ENCODE measurements at regions not wholly inside any gene's neighbourhood (a gene's known extent, or its start where the extent isn't known, plus 50 kb on each side); places are given as distances from the start of the nearest gene placed in this dataset.
"Not testable (repeated sequence)": the region's sequence is repeated elsewhere in the genome, so short reads cannot be mapped to it uniquely, and the experiment has no call there.

GRCh38 chr19:28546148-28546685, 666.7 kb downstream of the UQCRFS1 start:
- no peak for DNase-seq (ENCODE audit: extremely low read depth in 1 of 11, low read depth in 9 of 11, low spot score in 4 of 11)

- not testable (repeated sequence) for DNase-seq (ENCODE audit: extremely low read depth in 1 of 11, low read depth in 9 of 11, low spot score in 4 of 11)
Observed at GRCh38 chr19:28545397-28545796, 667.6 kb downstream of the UQCRFS1 start.

GRCh38 chr19:28544451-28545261, 668.3 kb downstream of the UQCRFS1 start:
- no peak for DNase-seq (ENCODE audit: extremely low read depth in 1 of 11, low read depth in 9 of 11, low spot score in 4 of 11)

GRCh38 chr19:28543244-28543776, 669.6 kb downstream of the UQCRFS1 start:
- DNase-seq (ENCODE audit: extremely low read depth in 1 of 11, low read depth in 9 of 11, low spot score in 4 of 11): no peak

- DNase-seq (ENCODE audit: extremely low read depth in 1 of 11, low read depth in 9 of 11, low spot score in 4 of 11): no peak
Observed at GRCh38 chr19:28542394-28543243, 670.3 kb downstream of the UQCRFS1 start.

- no peak for DNase-seq (ENCODE audit: extremely low read depth in 1 of 11, low read depth in 9 of 11, low spot score in 4 of 11)
Observed at GRCh38 chr19:28541602-28542393, 671.2 kb downstream of the UQCRFS1 start.

- no peak for DNase-seq (ENCODE audit: extremely low read depth in 1 of 11, low read depth in 9 of 11, low spot score in 4 of 11)
Observed at GRCh38 chr19:28541029-28541428, 671.9 kb downstream of the UQCRFS1 start.

- not testable (repeated sequence) for DNase-seq (ENCODE audit: extremely low read depth in 1 of 11, low read depth in 9 of 11, low spot score in 4 of 11)
Observed at GRCh38 chr19:28540385-28540784, 672.6 kb downstream of the UQCRFS1 start.

- DNase-seq (ENCODE audit: extremely low read depth in 1 of 11, low read depth in 9 of 11, low spot score in 4 of 11): no peak
Observed at GRCh38 chr19:28539759-28540158, 673.2 kb downstream of the UQCRFS1 start.

- not testable (repeated sequence) for DNase-seq (ENCODE audit: extremely low read depth in 1 of 11, low read depth in 9 of 11, low spot score in 4 of 11)
Observed at GRCh38 chr19:28538579-28538978, 674.4 kb downstream of the UQCRFS1 start.

GRCh38 chr19:28537896-28538295, 675.1 kb downstream of the UQCRFS1 start:
- DNase-seq (ENCODE audit: extremely low read depth in 1 of 11, low read depth in 9 of 11, low spot score in 4 of 11): no peak

GRCh38 chr19:28537079-28537478, 675.9 kb downstream of the UQCRFS1 start:
- no peak for DNase-seq (ENCODE audit: extremely low read depth in 1 of 11, low read depth in 9 of 11, low spot score in 4 of 11)

- DNase-seq (ENCODE audit: extremely low read depth in 1 of 11, low read depth in 9 of 11, low spot score in 4 of 11): no peak
Observed at GRCh38 chr19:28535352-28535775, 677.6 kb downstream of the UQCRFS1 start.

GRCh38 chr19:28534766-28535351, 678.1 kb downstream of the UQCRFS1 start:
- DNase-seq (ENCODE audit: extremely low read depth in 1 of 11, low read depth in 9 of 11, low spot score in 4 of 11): no peak

- DNase-seq (ENCODE audit: extremely low read depth in 1 of 11, low read depth in 9 of 11, low spot score in 4 of 11): no peak
Observed at GRCh38 chr19:28532765-28533341, 680.1 kb downstream of the UQCRFS1 start.

GRCh38 chr19:28531979-28532378, 681.0 kb downstream of the UQCRFS1 start:
- DNase-seq (ENCODE audit: extremely low read depth in 1 of 11, low read depth in 9 of 11, low spot score in 4 of 11): no peak

- DNase-seq (ENCODE audit: extremely low read depth in 1 of 11, low read depth in 9 of 11, low spot score in 4 of 11): no peak
Observed at GRCh38 chr19:28530406-28531035, 682.4 kb downstream of the UQCRFS1 start.

GRCh38 chr19:28526038-28526437, 686.9 kb downstream of the UQCRFS1 start:
- DNase-seq (ENCODE audit: extremely low read depth in 1 of 11, low read depth in 9 of 11, low spot score in 4 of 11): no peak
